ENCODE measurements at regions not wholly inside any gene's neighbourhood (a gene's known extent, or its start where the extent isn't known, plus 50 kb on each side); places are given as distances from the start of the nearest gene placed in this dataset.

DNA sequence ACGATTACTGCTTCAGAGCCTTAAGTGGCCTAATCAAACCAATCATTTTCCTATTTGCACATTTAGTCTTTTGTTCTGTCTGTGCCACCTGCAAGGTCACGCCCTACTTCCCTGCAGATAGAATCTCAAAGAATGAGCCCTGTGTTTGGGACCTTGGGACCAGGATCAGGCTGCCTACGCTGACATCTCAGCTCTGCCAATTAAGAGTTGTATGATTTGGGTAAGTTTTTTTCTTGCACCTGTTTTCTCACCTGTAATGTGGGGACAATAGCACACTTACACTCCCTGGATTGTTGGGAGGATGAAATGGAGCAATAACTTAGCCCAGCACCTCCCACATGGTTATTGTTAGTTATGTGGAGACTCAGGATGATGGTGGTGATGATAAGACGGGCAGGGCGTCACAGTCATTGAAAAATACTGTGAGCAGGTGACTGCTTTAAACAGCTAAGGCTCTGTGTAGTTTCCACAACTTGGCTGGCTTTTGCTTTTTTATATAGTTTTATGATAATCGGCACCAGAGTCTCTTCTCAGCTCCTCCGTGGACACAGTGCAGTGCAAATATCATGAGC is 155.0 kb downstream of the ADAMTS15 start:
- no peak for DNase-seq (ENCODE audit: low read depth)
- TF ChIP-seq CTCF (conservative IDR thresholded peaks at IDR 0.05; ENCODE audit: low read length): no peak
- no peak overlapping the region for H3K4me3 ChIP-seq (ENCODE audit: low read length)

DNA sequence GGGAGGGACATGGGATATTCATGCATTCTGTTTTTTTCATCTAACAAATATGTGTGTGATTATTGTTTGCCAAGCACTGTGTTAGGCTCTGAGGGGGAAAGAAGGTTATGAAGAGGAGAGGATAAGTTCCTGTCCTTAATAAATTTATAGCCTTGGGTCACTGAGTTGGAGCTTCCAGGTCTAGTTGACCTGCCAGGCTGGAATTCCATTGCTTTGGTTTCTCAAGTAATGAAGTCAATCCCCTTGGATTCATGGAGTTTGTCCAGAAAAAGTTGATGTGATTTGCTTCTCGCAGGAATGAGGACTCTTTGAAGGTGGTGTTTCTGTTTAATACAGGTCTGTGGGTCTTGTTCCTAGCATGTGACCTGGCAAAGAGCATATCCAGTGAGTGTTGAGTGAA is 156.2 kb downstream of the ADAMTS15 start:
- no peak for DNase-seq (ENCODE audit: low read depth)
- no peak for TF ChIP-seq CTCF (conservative IDR thresholded peaks at IDR 0.05; ENCODE audit: low read length)
- no peak overlapping the region for H3K4me3 ChIP-seq (ENCODE audit: low read length)

DNA sequence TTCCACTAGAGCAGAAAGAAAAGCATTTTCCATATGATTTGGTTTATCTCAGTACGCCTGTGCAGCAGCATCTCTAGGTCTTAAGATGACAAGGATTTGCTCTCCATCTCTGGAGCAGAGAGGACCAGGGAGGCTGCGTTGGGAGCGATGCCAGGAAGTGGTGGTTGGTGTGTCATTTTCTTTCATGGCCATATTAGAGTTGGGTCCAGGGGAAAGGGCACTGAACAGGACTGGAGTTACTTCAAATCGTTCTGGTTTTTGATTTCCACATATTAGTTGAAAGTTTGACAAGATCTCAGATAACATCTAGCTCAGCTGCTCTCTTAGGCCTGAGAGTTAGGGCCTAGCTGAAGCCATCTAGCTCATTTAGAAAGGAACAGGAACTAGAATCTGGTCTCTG is 157.7 kb downstream of the ADAMTS15 start:
- no peak overlapping the region for H3K4me3 ChIP-seq (ENCODE audit: low read length)
- DNase-seq (ENCODE audit: low read depth): no peak
- TF ChIP-seq CTCF (conservative IDR thresholded peaks at IDR 0.05; ENCODE audit: low read length): no peak

DNA sequence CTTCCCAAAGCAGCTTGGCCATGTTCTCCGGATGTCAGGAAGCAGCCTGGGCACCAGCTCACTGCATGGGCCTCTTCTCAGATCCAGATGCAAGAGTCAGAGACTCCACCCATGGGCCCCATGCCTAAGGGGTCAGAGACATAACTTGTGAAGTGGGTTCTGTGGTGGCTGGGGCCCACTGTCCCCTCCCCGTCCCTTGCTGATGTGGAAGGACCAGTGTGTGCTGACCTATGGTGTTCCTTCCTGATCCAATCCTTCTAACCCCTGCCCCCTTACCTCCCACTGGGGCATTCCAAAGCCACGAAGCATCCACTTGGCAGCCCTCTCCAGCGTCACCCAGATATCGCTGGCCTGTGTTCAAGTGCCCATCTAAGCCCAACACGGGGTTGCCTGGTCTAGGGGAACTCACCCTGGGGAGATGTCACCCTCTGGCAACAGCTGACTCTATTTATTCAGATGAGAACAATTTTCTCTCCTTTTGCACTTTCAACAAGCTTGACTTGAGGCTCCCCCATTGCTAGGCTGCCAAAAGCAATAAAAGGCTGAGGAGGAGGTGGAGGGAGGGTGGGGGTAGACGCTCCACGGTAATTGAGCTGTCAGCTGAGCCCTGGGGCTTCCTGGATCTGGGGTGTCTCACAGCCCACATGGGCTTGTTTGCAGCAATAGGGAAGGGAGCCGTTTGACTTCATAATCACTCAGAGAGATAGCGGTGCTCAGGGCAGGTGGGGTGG is 158.5 kb downstream of the ADAMTS15 start:
- no peak overlapping the region for H3K4me3 ChIP-seq (ENCODE audit: low read length)
- peak; percentile 35 for DNase-seq (ENCODE audit: low read depth)
- no peak for TF ChIP-seq CTCF (conservative IDR thresholded peaks at IDR 0.05; ENCODE audit: low read length)

DNA sequence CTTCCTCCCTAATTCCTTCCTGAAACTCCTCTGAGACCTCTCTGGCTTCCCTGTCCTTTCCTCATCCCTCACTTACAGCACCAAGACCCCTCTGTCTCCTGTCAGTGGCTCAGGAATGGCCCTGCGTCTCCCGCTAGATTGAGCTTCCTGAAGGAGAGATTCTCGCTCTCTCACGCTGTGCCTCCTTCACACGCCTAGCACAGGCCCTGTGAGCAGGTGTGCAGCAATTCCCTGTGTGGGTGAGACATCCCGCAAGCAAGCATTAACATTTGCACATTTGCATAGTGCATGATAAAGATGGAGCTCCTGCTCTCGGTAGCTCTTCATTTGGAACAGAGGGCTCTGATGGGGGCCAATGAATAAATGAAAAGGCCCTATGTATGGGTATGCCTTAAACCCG is 159.8 kb downstream of the ADAMTS15 start:
- no peak for DNase-seq (ENCODE audit: low read depth)
- H3K4me3 ChIP-seq (ENCODE audit: low read length): no peak overlapping the region
- TF ChIP-seq CTCF (conservative IDR thresholded peaks at IDR 0.05; ENCODE audit: low read length): no peak

GRCh38 chr11:130609121-130610035 is 160.9 kb downstream of the ADAMTS15 start:
- no peak overlapping the region for H3K4me3 ChIP-seq (ENCODE audit: low read length)
- TF ChIP-seq CTCF (conservative IDR thresholded peaks at IDR 0.05; ENCODE audit: low read length): no peak
- peak; percentile 69 for DNase-seq (ENCODE audit: low read depth)

Measured in AG10803 (cell line).